GM12892 (cell line): ENCODE measurements at regions not wholly inside any gene's neighbourhood (a gene's known extent, or its start where the extent isn't known, plus 50 kb on each side); places are given as distances from the start of the nearest gene placed in this dataset.

Source experiments
- POLR2AphosphoS5 ChIP-seq: IDR thresholded peaks from 2 replicates; pipeline ENCODE4 v1.6.1; 2011; ENCODE audit warnings: low read depth, low read length, control low read depth
- TAF1 ChIP-seq: IDR thresholded peaks from 2 replicates; pipeline ENCODE4 v1.6.1; 2011; ENCODE audit warnings: low read depth, mild to moderate bottlenecking, control low read depth, low read length, borderline replicate concordance

DNA sequence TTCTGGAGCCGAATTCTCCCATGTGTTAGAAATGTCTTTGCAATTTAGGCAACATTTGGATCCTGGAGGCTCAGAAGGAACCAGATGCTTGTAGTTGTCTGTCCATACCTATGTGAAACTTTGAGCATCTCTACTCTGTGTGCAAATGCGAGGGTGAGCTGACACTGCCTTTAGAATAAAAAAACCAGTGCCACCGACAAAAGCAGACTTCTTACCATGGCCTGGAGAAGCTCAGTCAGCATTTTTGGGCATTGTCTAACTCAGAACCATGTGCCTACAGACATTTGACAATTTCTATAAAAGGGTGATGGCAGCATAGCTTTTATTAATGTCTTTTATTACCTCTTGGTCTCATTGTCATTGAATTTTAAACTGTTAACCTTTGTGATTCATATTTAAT lies 78.4 kb upstream of the PPM1H start:
- TF ChIP-seq POLR2AphosphoS5, result no peak
- TF ChIP-seq TAF1, result no peak
